ENCODE measurements at regions not wholly inside any gene's neighbourhood (a gene's known extent, or its start where the extent isn't known, plus 50 kb on each side); places are given as distances from the start of the nearest gene placed in this dataset.

DNA sequence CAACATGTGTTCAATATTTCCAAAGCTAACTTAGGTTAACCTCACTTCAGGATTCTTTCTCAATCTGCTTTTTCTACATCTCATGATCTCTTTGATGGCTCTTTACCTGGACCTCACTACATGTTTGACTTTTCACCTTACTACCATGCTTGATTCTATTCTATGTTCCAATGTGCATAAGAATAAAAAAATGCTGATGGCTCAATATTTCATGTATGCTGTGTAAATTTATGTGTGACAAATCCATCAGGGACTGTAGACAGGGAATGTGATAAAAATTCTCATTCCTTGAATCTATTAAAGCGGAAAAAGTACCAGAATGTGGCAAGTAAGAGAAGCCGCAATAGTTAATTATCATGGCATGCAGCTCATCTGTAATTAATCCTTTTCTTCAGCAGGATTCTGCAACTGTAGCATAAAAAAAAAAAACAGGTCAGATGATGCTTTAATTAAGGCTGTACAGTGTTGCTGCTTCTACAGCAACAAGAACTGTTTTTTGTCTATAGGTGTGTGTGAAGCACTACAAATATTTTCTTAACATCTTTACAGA lies 276.9 kb upstream of the PRKD1 start:
- intact Hi-C loops (cut with micrococcal nuclease; ENCODE audit: unreplicated experiment) (no loop called here), in situ Hi-C loops (cut with MboI) (no loop called here)
- Histone ChIP-seq H3K4me1 (ENCODE audit: control insufficient read depth, insufficient read depth, low read length) (no peaks in the 10 kb centered on the region), H4K20me1 (ENCODE audit: control insufficient read depth, insufficient read depth) (no peaks in the 10 kb centered on the region), H3K36me3 (ENCODE audit: control insufficient read depth in 2 of 2, insufficient read depth in 2 of 2, low read length in 1 of 2) (no peaks in the 10 kb centered on the region), H3K79me2 (ENCODE audit: control insufficient read depth, insufficient read depth, low read length) (no peaks in the 10 kb centered on the region), H3K4me2 (ENCODE audit: control insufficient read depth, insufficient read depth) (no peak overlapping the region), H3K9me3 (replicated peaks; ENCODE audit: control insufficient read depth, insufficient read depth, low read length) (no peaks in the 10 kb centered on the region), H2AFZ (ENCODE audit: control insufficient read depth, low read depth, low read length) (no peak overlapping the region), H3K27me3 (replicated peaks in 1 of 2; ENCODE audit: control insufficient read depth in 2 of 2, insufficient read depth in 2 of 2, low read length in 1 of 2) (no peaks in the 10 kb centered on the region), H3K9ac (ENCODE audit: control insufficient read depth, insufficient read depth, low read length) (no peak overlapping the region), H3K27ac (ENCODE audit: control insufficient read depth, insufficient read depth) (no peak overlapping the region), H3K4me3 (no peak overlapping the region)
- RAD21 ChIA-PET (ENCODE audit: unreplicated experiment): no interaction called here
- no peak for ATAC-seq
- SMC1A ChIA-PET (ENCODE audit: uncharacterized antibody, unreplicated experiment): interaction anchor here (2.4 kb wide), 1 partner anchor 10 kb away, joined by 8 read pairs; no protein-coding TSS in a partner anchor
- TF ChIP-seq YBX1 (IDR thresholded peaks at IDR 0.05): no peak
- no peak for TF ChIP-seq KDM1A (IDR thresholded peaks at IDR 0.05; ENCODE audit: borderline replicate concordance)
- no peak for TF ChIP-seq PKNOX1 (IDR thresholded peaks at IDR 0.05)
- no peak for TF ChIP-seq SIN3A (IDR thresholded peaks at IDR 0.05; ENCODE audit: low read depth, low read length)
- no peak for TF ChIP-seq JUNB (IDR thresholded peaks at IDR 0.05)
- POLR2A ChIA-PET: no interaction called here
- no TSS peak for BruUV-seq (replicated peaks)
- WGBS (ENCODE audit: insufficient coverage, insufficient replicate concordance, low lambda C conversion rate, missing lambda C conversion rate): 44% methylated on average over 2 of the region's 2 CpGs
- FAIRE-seq: no peak
- DNase-seq (ENCODE audit: low read depth, low spot score): no peak
- CTCF ChIA-PET: interaction anchor here (1.1 to 1.6 kb wide), 2 partner anchors 10 to 66 kb away, joined by 4 read pairs; no protein-coding TSS in a partner anchor

DNA sequence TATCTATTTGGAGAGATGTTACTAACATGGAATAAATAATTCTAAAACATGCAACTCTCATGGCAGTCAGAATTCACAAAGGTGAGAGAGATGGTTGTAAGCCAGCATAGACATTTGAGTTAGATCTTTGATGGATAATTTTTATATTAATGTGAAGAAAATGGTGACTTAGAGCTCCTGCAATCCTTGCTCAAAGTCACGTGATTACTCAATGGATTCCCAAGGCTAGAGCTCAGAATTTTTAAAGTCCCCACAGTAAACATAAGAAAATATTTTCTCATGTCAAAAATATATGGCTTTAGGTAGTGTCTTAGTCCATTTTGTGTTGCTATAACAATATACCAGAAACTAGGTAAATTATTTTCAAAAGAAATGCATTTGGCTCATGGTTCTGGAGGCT lies 281.5 kb upstream of the PRKD1 start:
- Histone ChIP-seq H2AFZ (ENCODE audit: control insufficient read depth, low read depth, low read length) (no peak overlapping the region), H3K9ac (ENCODE audit: control insufficient read depth, insufficient read depth, low read length) (no peak overlapping the region), H3K9me3 (replicated peaks; ENCODE audit: control insufficient read depth, insufficient read depth, low read length) (no peaks in the 10 kb centered on the region), H3K36me3 (ENCODE audit: control insufficient read depth in 2 of 2, insufficient read depth in 2 of 2, low read length in 1 of 2) (no peaks in the 10 kb centered on the region), H3K79me2 (ENCODE audit: control insufficient read depth, insufficient read depth, low read length) (no peaks in the 10 kb centered on the region), H4K20me1 (ENCODE audit: control insufficient read depth, insufficient read depth) (no peaks in the 10 kb centered on the region), H3K27ac (ENCODE audit: control insufficient read depth, insufficient read depth) (no peak overlapping the region), H3K4me1 (ENCODE audit: control insufficient read depth, insufficient read depth, low read length) (no peaks in the 10 kb centered on the region), H3K4me2 (ENCODE audit: control insufficient read depth, insufficient read depth) (no peak overlapping the region), H3K4me3 (no peak overlapping the region), H3K27me3 (replicated peaks in 1 of 2; ENCODE audit: control insufficient read depth in 2 of 2, insufficient read depth in 2 of 2, low read length in 1 of 2) (no peaks in the 10 kb centered on the region)
- ATAC-seq (no peak), DNase-seq (ENCODE audit: low read depth, low spot score) (no peak), FAIRE-seq (no peak)
- CTCF ChIA-PET: interaction anchor here (1.1 to 1.8 kb wide), 2 partner anchors 61 to 660 kb away, joined by 3 to 4 read pairs; no protein-coding TSS in a partner anchor
- 0% methylated on average over 1 of the region's 1 CpG for WGBS (ENCODE audit: insufficient coverage, insufficient replicate concordance, low lambda C conversion rate, missing lambda C conversion rate)
- POLR2A ChIA-PET: no interaction called here
- in situ Hi-C loops (cut with MboI): no loop called here
- RAD21 ChIA-PET (ENCODE audit: unreplicated experiment): no interaction called here
- BruUV-seq (replicated peaks): no TSS peak
- intact Hi-C loops (cut with micrococcal nuclease; ENCODE audit: unreplicated experiment): no loop called here
- SMC1A ChIA-PET (ENCODE audit: uncharacterized antibody, unreplicated experiment): no interaction called here
- TF ChIP-seq E4F1 (IDR thresholded peaks at IDR 0.05; ENCODE audit: borderline replicate concordance, partially characterized antibody) (no peak), RFX5 (IDR thresholded peaks at IDR 0.05; ENCODE audit: low read depth, low read length) (no peak), LARP7 (IDR thresholded peaks at IDR 0.05) (no peak), RELA (IDR thresholded peaks at IDR 0.05; ENCODE audit: borderline replicate concordance, partially characterized antibody) (no peak), SMC3 (IDR thresholded peaks at IDR 0.05; ENCODE audit: borderline replicate concordance, low read length) (no peak), POLR2A (IDR thresholded peaks at IDR 0.05; ENCODE audit: low read depth, low read length) (no peak), POU2F2 (IDR thresholded peaks at IDR 0.05; ENCODE audit: borderline replicate concordance, low read depth, low read length) (no peak), MTA3 (IDR thresholded peaks at IDR 0.05; ENCODE audit: borderline replicate concordance, low read length) (no peak)
- TF ChIP-seq, protein P1, sequence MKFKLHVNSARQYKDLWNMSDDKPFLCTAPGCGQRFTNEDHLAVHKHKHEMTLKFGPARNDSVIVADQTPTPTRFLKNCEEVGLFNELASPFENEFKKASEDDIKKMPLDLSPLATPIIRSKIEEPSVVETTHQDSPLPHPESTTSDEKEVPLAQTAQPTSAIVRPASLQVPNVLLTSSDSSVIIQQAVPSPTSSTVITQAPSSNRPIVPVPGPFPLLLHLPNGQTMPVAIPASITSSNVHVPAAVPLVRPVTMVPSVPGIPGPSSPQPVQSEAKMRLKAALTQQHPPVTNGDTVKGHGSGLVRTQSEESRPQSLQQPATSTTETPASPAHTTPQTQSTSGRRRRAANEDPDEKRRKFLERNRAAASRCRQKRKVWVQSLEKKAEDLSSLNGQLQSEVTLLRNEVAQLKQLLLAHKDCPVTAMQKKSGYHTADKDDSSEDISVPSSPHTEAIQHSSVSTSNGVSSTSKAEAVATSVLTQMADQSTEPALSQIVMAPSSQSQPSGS (IDR thresholded peaks at IDR 0.05; ENCODE audit: low read length): no peak
- TF ChIP-seq, protein P2, sequence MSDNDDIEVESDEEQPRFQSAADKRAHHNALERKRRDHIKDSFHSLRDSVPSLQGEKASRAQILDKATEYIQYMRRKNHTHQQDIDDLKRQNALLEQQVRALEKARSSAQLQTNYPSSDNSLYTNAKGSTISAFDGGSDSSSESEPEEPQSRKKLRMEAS (IDR thresholded peaks at IDR 0.05; ENCODE audit: low read depth, low read length): no peak

Measured in GM12878 (cell line).